B cell (primary cell): ENCODE measurements at regions not wholly inside any gene's neighbourhood (a gene's known extent, or its start where the extent isn't known, plus 50 kb on each side); places are given as distances from the start of the nearest gene placed in this dataset.

Source experiments
- ATAC-seq: fragments of 200-7000 bp; cut with Tn5 transposase; one replicate; pipeline ENCODE4 v1.10.0; 2021; ENCODE audit warnings: low read depth, mild to moderate bottlenecking, moderate number of reproducible peaks, moderate library complexity
- CTCF ChIA-PET: fragments of 350-600 bp; sonication (Branson Sonifier 250); formaldehyde crosslinking; loops from one replicate; lab custom pipeline; 2021; ENCODE audit warnings: antibody characterized with exemption, inconsistent platforms; lab: Charles Lee
- POLR2A ChIA-PET: fragments of 350-600 bp; sonication (Branson Sonifier 250); formaldehyde crosslinking; loops from one replicate; lab custom pipeline; 2021; ENCODE audit warnings: antibody characterized with exemption; lab: Charles Lee
- DNase-seq: peaks from one replicate; pipeline ENCODE4 v3.0.0; 2013
- H2AFZ ChIP-seq: 2 replicates; pipeline ENCODE4 v1.6.1; 2012; ENCODE audit warnings: mild to moderate bottlenecking, low read depth, low read length; ENCODE audit not compliant: insufficient read depth, poor library complexity, severe bottlenecking
- H3K27ac ChIP-seq, 2 donors: 1 replicate in 1 of 2; 2 replicates in 1 of 2; pipeline ENCODE4 v1.5.1; 2012 to 2013; ENCODE audit warnings: low read length in 2 of 2, mild to moderate bottlenecking in 2 of 2, moderate library complexity in 1 of 2
- H3K27me3 ChIP-seq, 4 experiments: fragments of 200-600 bp in 1 of 4; sonication (generic) in 1 of 4; replicated peaks in 1 of 4; 1 replicate in 2 of 4; 2 replicates in 2 of 4; pipeline versions ENCODE4 v1.6.1 to v1.7.0; 2013 to 2016; ENCODE audit warnings: low read length in 3 of 4, mild to moderate bottlenecking in 2 of 4, mixed read lengths in 1 of 4, moderate library complexity in 1 of 4; ENCODE audit not compliant: insufficient read depth in 4 of 4, control insufficient read depth in 3 of 4; ENCODE audit errors: control extremely low read depth in 1 of 4
- H3K36me3 ChIP-seq, 2 experiments: replicated peaks in 1 of 2; 1 replicate in 1 of 2; 2 replicates in 1 of 2; pipeline versions ENCODE4 v1.6.1 to v1.7.1; 2013; ENCODE audit warnings: low read length in 1 of 2; ENCODE audit not compliant: insufficient read depth in 2 of 2, control insufficient read depth in 1 of 2; ENCODE audit errors: control extremely low read depth in 1 of 2, extremely low read depth in 1 of 2
- H3K4me1 ChIP-seq, 2 donors: fragments of 200-600 bp in 1 of 2; sonication (generic) in 1 of 2; 1 replicate in 1 of 2; 2 replicates in 1 of 2; pipeline versions ENCODE4 v1.5.1 to v1.6.1; 2013 to 2017; ENCODE audit warnings: low read length in 2 of 2; ENCODE audit not compliant: control insufficient read depth in 2 of 2, insufficient read depth in 2 of 2
- H3K4me2 ChIP-seq: replicated peaks from 2 replicates; pipeline ENCODE3; 2012; ENCODE audit warnings: mild to moderate bottlenecking, low read depth, low read length; ENCODE audit not compliant: poor library complexity, severe bottlenecking
- H3K4me3 ChIP-seq, 5 experiments: fragments of 200-600 bp in 1 of 5; sonication (generic) in 1 of 5; 1 replicate in 3 of 5; 2 replicates in 2 of 5; pipeline versions ENCODE4 v1.5.1 to v1.7.0; 2011 to 2016; ENCODE audit warnings: low read length in 4 of 5, mild to moderate bottlenecking in 4 of 5, low read depth in 2 of 5, control low read depth in 1 of 5, moderate library complexity in 1 of 5; ENCODE audit not compliant: insufficient read depth in 1 of 5; ENCODE audit errors: control extremely low read depth in 1 of 5, extremely low read depth in 1 of 5
- H3K79me2 ChIP-seq: fragments of 200-600 bp; sonication (generic); one replicate; pipeline ENCODE4 v1.6.0; 2016; ENCODE audit warnings: low read length; ENCODE audit not compliant: control insufficient read depth, insufficient read depth
- H3K9ac ChIP-seq: fragments of 200-600 bp; sonication (generic); 2 replicates; pipeline ENCODE4 v1.6.1; 2017; ENCODE audit warnings: mild to moderate bottlenecking, low read length, moderate library complexity
- H3K9me3 ChIP-seq, 3 donors: one replicate each; pipeline versions ENCODE4 v1.6.1 to v1.7.1; 2013; ENCODE audit warnings: low read length in 2 of 3; ENCODE audit not compliant: control insufficient read depth in 2 of 3, insufficient read depth in 1 of 3; ENCODE audit errors: control extremely low read depth in 1 of 3
- H4K20me1 ChIP-seq: 2 replicates; pipeline ENCODE4 v1.6.0; 2012; ENCODE audit warnings: mild to moderate bottlenecking, low read length; ENCODE audit not compliant: insufficient read depth, control insufficient read depth, poor library complexity, severe bottlenecking
- H3K27ac Mint-ChIP-seq: one replicate; pipeline ENCODE4 v1.8.0; 2021; ENCODE audit warnings: mixed read lengths
- H3K27me3 Mint-ChIP-seq: one replicate; pipeline ENCODE4 v1.8.0; 2021; ENCODE audit warnings: mixed read lengths
- H3K4me1 Mint-ChIP-seq: one replicate; pipeline ENCODE4 v1.8.0; 2021; ENCODE audit warnings: mixed read lengths
- H3K4me3 Mint-ChIP-seq: one replicate; pipeline ENCODE4 v1.8.0; 2021; ENCODE audit warnings: mixed read lengths
- H3K9me3 Mint-ChIP-seq: one replicate; pipeline ENCODE4 v1.8.0; 2022; ENCODE audit warnings: mixed read lengths; ENCODE audit not compliant: insufficient read depth
- CTCF ChIP-seq: fragments of 200-600 bp; IDR thresholded peaks from one replicate; pipeline ENCODE4 v1.8.0; 2022; ENCODE audit warnings: antibody characterized with exemption, mild to moderate bottlenecking
- EZH2 ChIP-seq: IDR thresholded peaks from 2 replicates; pipeline ENCODE4 v1.6.1; 2012; ENCODE audit warnings: borderline replicate concordance, low read depth, mild to moderate bottlenecking, moderate library complexity, low read length; ENCODE audit not compliant: insufficient read depth, poor library complexity, severe bottlenecking
- WGBS: methylation state at CpG from one replicate; pipeline ENCODE4 v1.1.5; 2013; ENCODE audit warnings: missing lambda C conversion rate; ENCODE audit not compliant: insufficient coverage; 5-methylcytosine and 5-hydroxymethylcytosine counted together
- intact Hi-C: fragments of 100-400 bp; cut with micrococcal nuclease; formaldehyde crosslinking; loops from one replicate; pipeline ENCODE4 v1.10.0; 2022

GRCh38 chr1:112805155-112805853, 90.2 kb upstream of the PPM1J start:
- Histone ChIP-seq H4K20me1 (no peaks in the 10 kb centered on the region), H3K9ac (no peak overlapping the region), H3K27me3 (no peaks in the 10 kb centered on the region), H3K4me1 (no peaks in the 10 kb centered on the region), H3K36me3 (no peaks in the 10 kb centered on the region), H2AFZ (no peak overlapping the region), H3K4me3 (no peak overlapping the region), H3K79me2 (no peaks in the 10 kb centered on the region), H3K9me3 (no peaks in the 10 kb centered on the region), H3K4me2 (no peak overlapping the region), H3K27ac (no peak overlapping the region)
- DNase-seq (no peak), ATAC-seq (no peak)
- Mint-ChIP-seq H3K9me3 (no peaks in the 10 kb centered on the region), H3K4me3 (no peak overlapping the region), H3K27me3 (peaks cover 32% of the 10 kb centered on the region), H3K4me1 (no peaks in the 10 kb centered on the region), H3K27ac (no peak overlapping the region)
- WGBS: 94% methylated on average over 3 of the region's 3 CpGs
- intact Hi-C loops: no loop called here
- CTCF ChIA-PET: interaction anchor here (0.5 to 12.6 kb wide), 8 partner anchors 14 to 447 kb away, joined by 3 to 104 read pairs (median 4); partner anchors contain the start of gene PPM1J
- no peak for TF ChIP-seq EZH2
- TF ChIP-seq CTCF: no peak
- POLR2A ChIA-PET: no interaction called here
